Kasumi-1 (cell line): ENCODE measurements at regions not wholly inside any gene's neighbourhood (a gene's known extent, or its start where the extent isn't known, plus 50 kb on each side); places are given as distances from the start of the nearest gene placed in this dataset.

Source experiments
- DNase-seq, 2 experiments: peaks; one replicate each; lab custom pipeline; 2025; lab: John Stamatoyannopoulos, UW

DNA sequence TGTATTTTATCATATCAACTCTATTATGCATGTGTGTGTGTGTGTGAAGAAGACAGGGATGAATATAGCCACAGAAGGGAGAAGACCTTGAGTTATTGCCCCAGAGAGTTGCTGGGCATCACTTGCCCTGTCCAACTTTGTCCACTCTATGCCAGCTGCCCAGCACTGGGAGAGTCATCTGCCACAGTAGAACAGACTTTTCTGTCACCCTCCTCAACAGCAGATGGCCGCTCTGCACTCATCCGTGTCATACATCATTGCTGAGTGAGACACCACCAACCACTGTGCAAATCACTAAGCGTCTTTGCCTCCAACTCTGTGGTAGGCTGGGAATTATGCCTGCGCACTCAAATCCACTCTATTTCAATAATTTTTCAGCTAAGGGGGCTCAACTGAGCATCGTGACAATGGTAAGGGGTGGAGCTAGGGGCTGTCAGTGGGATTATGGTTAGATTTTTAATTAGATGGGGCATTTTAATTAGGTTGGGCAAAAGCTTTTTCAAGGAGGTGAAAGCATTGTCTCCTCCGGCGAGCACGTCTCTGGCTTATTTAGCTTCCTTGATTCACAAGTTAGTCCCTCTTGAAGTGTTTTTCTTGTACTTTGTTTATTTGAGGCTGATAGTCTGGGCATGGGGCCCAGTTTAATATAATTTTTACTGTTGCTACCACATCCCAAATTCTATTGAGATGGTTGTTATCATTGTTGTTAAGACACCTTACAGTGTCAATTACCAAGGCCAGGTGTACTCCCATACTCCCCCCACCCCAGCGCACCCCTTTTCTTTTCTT lies 100.1 kb upstream of the KLF3 start:
- DNase-seq = no peak

GRCh38 chr4:38565271-38566199 lies 98.5 kb upstream of the KLF3 start:
- no peak for DNase-seq

DNA sequence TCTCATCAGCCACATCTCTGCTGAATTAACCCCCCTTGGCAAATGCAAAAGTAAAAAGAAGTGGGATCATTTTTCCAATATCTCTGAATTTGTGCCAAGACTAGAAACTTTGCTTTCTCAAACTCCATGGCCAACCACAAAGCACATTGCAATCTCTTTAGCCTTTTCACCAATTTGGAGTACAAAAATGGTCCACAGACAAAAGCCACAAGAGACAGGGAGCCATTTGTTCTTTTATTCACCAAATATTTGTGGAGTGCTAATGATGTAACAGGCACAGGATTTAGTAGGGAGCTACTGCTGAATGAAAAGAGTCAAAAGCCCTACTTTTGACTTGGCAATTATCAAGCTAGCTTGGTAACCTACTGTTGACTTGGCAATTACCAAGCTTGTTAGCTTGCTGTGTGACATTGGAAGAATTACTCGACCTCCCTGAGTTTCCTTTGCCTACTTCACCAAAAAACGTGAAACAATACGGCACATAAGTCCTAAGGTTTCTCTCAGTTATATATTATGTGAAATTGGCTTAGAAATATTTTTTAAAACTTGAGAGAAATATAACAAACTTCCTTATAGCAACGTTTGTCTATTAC lies 97.1 kb upstream of the KLF3 start:
- DNase-seq = no peak

DNA sequence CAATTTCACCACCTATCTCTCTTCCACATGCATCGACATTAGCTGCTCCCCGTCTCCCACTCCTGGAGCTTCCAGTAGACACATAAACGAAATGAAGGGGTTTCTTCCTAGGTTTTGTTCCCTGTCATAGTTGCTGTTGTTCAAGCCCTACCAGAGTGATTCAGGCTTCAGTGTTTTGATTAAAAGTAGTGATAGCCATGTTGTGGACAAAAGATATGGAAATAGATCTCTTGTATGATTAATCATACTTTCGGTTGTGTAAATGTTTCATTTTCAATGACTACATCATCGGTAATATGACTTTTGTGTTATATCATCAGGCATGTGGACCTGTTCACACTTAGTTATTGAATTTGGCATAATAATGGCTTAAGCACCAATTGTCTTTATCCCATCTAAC lies 96.5 kb upstream of the KLF3 start:
- DNase-seq = no peak

DNA sequence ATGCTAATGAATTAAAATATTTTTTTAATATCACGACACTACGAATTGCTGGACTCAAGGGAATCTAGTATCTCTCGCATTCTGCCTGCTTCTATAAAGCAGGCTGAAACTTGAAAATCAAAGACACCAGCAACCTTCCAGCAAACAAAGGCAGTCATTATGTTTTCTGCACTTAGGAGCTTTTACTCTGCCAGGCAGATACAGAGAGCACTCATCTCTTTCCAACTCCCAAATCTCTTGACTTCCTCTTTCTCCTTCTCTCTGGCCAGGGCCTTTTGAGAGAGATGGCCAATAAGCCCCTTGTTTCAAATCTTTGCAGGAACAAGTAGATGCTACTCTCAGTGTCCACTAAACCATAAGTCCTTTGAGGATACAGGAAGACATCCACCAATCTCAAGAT lies 95.2 kb upstream of the KLF3 start:
- DNase-seq = peak in 1 of 2 experiments; percentile 2

DNA sequence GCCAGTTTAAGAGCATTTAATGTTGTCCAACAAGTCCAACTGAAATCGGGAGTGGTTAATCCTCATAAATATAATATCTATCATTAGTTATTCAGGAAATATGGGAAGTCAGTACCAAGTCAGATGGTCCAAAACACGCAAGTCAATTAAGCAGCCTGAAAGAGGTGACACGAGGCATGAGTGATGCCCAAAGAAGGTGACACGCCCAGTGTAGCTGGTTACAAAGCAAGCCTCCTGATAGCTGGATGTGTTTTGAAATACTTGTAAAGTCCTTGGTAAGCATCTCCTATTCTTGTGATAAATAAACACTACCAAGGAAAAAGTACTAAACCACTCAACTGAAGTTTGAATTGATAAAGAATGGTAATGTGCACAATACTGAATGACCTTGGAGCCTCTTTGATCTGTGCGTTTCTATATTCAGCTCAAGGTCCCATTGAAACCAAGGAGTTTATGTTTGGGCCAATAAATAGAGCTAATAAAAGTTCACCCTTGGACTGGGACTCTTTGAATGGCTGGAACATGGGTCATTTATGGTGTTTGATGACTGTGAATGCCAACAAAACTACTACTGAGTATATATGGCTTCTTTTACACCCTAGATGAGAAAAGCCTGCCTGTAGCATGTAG lies 93.2 kb upstream of the KLF3 start:
- DNase-seq = no peak

DNA sequence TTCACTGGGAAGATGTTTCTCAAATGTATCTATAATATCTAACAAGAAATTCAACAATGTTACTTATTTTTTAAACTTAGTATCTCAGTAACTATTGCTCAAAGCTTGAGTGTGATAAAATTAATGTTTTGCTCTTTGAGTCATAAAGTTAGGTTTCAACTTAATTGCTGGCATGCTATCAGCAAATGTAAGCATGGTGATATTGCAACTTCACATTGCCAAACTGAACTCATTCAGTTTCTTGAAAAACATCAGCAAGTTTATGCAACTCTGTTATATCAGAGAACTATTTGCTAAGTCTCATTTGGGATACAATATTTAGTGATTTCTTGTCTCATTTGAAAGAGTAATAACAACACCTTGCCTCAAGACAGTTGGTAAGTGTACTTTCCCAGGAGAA lies 91.2 kb upstream of the KLF3 start:
- no peak for DNase-seq

DNA sequence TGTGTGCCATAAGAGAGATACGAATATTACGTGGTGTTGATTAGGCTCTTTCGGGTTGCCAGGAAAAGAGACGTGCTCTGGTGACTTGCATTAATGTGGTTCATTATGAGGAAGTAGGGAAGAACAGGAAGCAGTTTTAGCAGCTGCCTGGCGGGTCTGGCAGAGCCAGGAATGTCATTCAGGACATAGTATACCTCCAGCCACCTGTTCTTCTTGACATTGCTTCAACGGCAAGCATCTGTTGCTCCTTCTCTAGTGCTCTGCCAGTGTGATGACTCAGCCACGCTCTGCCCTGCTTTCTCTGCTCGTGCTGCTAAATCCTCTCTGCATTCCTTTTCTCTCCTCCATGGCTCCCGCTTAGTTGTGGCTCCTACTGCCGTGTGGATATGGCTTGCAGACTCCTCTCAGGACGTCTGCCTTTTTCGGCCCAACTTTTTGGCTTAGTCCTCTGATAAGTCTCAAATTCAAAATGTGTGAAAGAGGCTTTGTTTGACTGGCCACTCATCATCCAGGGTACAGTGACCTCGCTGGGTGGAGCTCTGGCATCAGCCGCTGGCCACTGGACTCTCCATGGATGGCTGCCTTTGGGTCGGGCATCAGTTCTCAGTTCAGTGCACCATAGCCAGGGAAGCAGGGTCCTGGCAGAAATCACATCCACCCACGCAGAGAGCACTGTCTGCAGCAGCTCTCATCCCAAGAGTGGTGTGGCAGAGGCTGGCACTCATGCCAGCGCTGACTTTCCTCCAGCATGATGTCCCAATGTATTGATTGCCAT lies 89.3 kb upstream of the KLF3 start:
- peak; percentile 46 for DNase-seq

- no peak for DNase-seq
Observed at GRCh38 chr4:38576767-38577166, 87.2 kb upstream of the KLF3 start.

DNA sequence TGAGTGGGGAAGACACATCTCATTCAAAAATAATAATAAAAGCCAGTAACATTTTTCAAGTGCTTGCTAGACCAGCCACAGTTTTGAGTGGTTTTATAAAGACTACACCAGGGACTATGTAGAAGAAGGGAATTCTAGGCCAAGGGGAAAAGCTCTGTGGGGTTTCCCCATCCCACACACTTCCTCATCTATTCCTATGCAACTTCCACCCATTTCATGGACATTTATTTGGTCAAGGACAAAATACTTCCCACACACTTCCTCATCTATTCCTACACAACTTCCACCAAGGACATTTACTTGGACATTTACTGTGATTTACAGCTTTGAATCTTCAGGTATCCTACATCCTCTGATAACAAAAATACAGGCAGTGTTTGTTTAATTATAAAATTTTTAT lies 86.5 kb upstream of the KLF3 start:
- DNase-seq = no peak

DNA sequence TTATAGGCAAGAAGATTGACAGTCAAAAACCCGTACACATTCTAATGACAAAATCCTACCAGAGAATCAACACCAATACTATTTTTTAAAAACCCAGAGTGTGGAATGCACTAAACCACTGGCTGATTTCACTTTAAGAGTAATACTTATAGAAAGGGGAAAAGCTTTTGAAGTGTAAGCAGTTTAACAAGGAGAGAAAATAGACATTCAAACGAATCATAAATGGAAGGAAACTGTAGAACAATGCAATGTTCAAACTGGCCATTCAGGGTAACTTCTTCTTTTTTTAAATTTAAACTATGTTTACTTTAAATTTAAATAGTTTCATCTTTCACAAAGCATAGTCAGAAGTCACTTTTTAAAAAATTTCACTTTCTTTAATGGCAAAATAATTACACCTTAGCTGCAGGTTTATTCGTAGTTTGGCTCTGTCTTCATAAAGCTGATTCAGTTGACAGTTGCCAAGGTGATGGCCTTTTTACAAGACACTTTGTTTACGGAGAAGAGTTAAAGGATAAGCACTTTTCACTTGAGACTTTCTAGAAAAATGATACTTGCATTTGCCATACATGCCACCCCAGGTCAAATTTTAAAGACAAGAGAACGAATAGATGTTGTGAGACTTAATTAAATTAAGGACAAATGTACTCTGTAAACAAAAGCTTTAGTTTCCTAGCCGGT lies 82.4 kb upstream of the KLF3 start:
- peak in 1 of 2 experiments; percentile 5 for DNase-seq

DNA sequence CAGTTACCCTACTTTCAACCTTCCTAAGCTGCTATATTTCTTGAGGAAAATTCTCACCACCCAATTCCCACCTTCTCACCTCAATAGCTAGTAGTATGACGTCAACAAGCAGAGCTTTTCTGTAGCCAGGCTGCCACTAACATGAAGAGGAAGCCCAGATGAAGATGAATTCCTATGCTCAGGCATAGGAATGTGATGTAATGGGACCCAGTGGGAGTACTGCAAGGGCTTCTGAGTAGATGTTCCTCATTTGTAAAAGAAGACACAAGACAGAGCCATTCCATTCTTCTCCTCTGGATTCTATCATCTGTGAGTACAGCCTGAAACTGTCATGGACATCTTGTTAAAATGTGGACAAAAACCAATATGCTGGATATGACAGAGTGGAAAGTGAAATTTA lies 81.6 kb upstream of the KLF3 start:
- peak in 1 of 2 experiments; percentile 17 for DNase-seq

DNA sequence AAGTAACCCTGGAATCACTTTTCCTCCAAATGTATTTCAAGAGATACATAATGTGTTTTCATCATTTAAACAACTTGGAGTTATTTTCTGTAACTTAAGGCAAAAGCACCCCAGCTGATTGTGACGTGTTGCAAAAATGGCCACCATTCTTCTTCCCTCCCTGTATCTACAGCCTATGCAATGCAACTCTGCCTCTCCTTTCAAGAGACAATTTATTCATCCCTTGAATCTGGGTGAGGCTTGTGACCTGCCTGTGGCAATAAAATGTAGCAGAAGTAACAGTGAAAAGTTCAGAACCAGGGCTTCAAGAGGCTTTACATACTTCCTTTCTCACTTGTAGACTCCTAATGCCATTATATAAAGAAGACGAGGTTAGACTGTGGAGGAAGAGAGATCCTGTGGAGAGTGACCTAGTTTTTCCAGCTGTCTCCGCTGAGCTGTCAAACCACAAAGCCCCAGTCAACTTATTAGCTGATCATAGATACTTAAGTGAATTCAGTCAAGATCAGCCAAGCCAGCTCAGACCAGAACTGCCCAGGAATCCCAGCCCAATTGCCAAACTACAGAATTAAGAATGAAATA lies 81.0 kb upstream of the KLF3 start:
- DNase-seq = peak; percentile 14 to 32

DNA sequence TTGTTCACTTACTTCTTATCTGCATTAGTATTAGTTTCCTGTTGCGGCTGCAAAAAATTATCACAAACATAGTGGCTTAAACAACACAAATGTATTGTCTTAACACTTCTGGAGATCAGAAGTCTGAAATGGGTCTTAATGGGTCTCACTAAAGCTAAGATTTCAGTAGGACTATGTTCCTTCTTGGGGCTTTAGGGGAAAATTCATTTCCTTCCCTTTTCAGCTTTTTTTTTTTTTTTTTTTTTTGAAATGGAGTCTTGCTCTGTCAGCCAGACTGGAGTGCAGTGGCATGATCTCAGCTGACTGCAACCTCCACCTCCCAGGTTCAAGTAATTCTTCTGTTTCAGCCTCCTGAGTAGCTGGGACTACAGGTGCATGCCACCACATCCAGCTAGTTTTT lies 78.1 kb upstream of the KLF3 start:
- DNase-seq = no peak

- DNase-seq = no peak
Observed at GRCh38 chr4:38587106-38587505, 76.9 kb upstream of the KLF3 start.

GRCh38 chr4:38590046-38590445 lies 74.0 kb upstream of the KLF3 start:
- no peak for DNase-seq

DNA sequence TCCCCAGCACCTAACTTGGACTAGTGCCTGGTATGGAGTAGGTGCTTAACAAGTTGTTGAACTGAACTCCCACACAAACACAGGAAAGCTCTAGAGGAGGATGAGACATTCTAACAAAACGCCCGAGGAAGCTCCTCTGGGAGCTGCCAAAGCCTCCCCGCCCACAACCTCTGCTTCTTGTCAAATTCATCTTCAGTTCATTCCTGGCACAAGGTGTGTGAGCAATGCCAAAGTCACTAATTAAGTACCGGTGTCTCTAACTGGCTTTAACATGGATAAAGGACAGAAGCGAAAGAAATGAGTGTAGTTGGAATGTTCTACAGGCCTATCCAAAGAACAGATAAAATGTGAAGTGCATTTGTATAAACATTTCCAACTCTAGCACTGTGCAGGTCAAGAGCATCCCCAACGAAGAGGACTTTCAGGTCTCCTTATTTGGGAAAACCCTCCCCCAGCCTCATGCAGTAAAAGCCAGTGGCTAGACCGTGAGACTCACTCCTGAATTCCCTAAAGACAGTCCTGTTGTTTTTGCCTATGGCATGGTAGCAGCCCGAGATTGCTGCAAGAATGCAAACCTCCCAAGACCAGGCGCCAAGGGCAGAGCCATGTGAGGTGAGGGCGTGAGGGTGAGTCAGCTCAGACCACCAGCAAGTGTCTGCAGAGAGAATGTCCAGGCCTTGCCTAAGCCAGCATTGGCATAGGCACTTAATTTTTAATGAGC lies 72.2 kb upstream of the KLF3 start:
- no peak for DNase-seq

DNA sequence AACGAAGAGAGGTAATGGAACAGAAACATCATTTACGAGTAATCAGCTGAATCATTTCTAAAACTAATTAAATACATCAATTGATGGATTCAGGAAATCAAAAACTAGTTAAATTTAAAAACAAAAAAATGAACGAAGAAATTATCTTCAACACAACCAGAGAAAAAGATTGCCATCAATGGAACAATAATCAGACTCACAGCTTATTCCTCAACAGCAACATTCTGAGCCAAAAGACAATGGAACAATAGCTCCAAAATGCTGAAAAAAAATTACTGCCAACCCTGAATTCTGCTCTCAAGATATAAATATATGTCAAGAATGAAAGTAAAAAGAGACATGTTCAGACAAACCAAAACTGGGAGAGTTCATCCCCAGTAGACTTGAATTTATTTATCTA lies 65.5 kb upstream of the KLF3 start:
- DNase-seq = no peak

- no peak for DNase-seq
Observed at GRCh38 chr4:38600575-38600974, 63.4 kb upstream of the KLF3 start.
